Uterus (tissue), 3 donors: ENCODE measurements at regions not wholly inside any gene's neighbourhood (a gene's known extent, or its start where the extent isn't known, plus 50 kb on each side); places are given as distances from the start of the nearest gene placed in this dataset.

Source experiments
- DNase-seq, 2 donors: peaks; one replicate each; pipeline ENCODE4 v3.0.0-alpha.2; 2019 to 2020
- H3K27ac ChIP-seq, 2 donors: fragments of 200-600 bp; sonication (generic); 1 replicate in 1 of 2; 2 replicates in 1 of 2; pipeline ENCODE4 v1.5.1; 2016 to 2018
- H3K27me3 ChIP-seq, 2 donors: fragments of 200-600 bp; sonication (generic); one replicate each; pipeline ENCODE4 v1.5.1; 2018 to 2019; ENCODE audit warnings: control low read depth in 1 of 2
- H3K36me3 ChIP-seq, 2 donors: fragments of 200-600 bp; sonication (generic); one replicate each; pipeline ENCODE4 v1.5.1; 2019; ENCODE audit warnings: control low read depth in 1 of 2
- H3K4me1 ChIP-seq, 2 donors: fragments of 200-600 bp; sonication (generic); one replicate each; pipeline ENCODE4 v1.5.1; 2018 to 2019; ENCODE audit warnings: control low read depth in 1 of 2
- H3K4me3 ChIP-seq, 2 donors: fragments of 200-600 bp; sonication (generic); 1 replicate in 1 of 2; 2 replicates in 1 of 2; pipeline ENCODE4 v1.5.1; 2018 to 2019; ENCODE audit warnings: mild to moderate bottlenecking in 1 of 2
- H3K9me3 ChIP-seq, 2 donors: fragments of 200-600 bp; sonication (generic); one replicate each; pipeline ENCODE4 v1.5.1; 2019; ENCODE audit warnings: control low read depth in 1 of 2
- CTCF ChIP-seq, 4 experiments: fragments of 200-600 bp in 2 of 4; fragments of 450-650 bp in 2 of 4; sonication (generic) in 2 of 4; IDR thresholded peaks; one replicate each; pipeline ENCODE4 v1.5.1; 2016 to 2019; ENCODE audit warnings: antibody characterized with exemption in 4 of 4, mild to moderate bottlenecking in 2 of 4, moderate library complexity in 1 of 4
- POLR2A ChIP-seq, 2 donors: fragments of 450-650 bp; IDR thresholded peaks; one replicate each; pipeline ENCODE4 v1.6.1; 2016; ENCODE audit warnings: antibody characterized with exemption in 2 of 2, mild to moderate bottlenecking in 1 of 2, moderate library complexity in 1 of 2
- intact Hi-C: fragments of 100-400 bp; cut with DNase I; formaldehyde crosslinking; loops from one replicate; pipeline ENCODE4 v1.15.1; 2023; ENCODE audit warnings: low total_unique reads
- donor health status: DM: yes; HTN: yes; CAD: no.

- no peaks in the 10 kb centered on the region for H3K27me3 ChIP-seq
- no peak for DNase-seq
- H3K27ac ChIP-seq: no peak overlapping the region
- no peaks in the 10 kb centered on the region for H3K4me1 ChIP-seq
- no peak for TF ChIP-seq POLR2A (IDR thresholded peaks at IDR 0.05)
- no peak for TF ChIP-seq CTCF (IDR thresholded peaks at IDR 0.05)
- intact Hi-C loops: no loop called here
- no peaks in the 10 kb centered on the region for H3K36me3 ChIP-seq
- H3K9me3 ChIP-seq: no peaks in the 10 kb centered on the region
- no peak overlapping the region for H3K4me3 ChIP-seq
Measured at GRCh38 chr1:209222826-209223225, 360.7 kb upstream of the CAMK1G start.

GRCh38 chr1:209223791-209224190 is 359.7 kb upstream of the CAMK1G start:
- intact Hi-C loops: no loop called here
- no peak overlapping the region for H3K27ac ChIP-seq
- H3K27me3 ChIP-seq: no peaks in the 10 kb centered on the region
- TF ChIP-seq POLR2A (IDR thresholded peaks at IDR 0.05) (no peak), CTCF (IDR thresholded peaks at IDR 0.05) (no peak)
- DNase-seq: no peak
- H3K9me3 ChIP-seq: no peaks in the 10 kb centered on the region
- H3K36me3 ChIP-seq: no peaks in the 10 kb centered on the region
- H3K4me3 ChIP-seq: no peak overlapping the region
- no peaks in the 10 kb centered on the region for H3K4me1 ChIP-seq

- H3K4me1 ChIP-seq: no peaks in the 10 kb centered on the region
- H3K27ac ChIP-seq: no peak overlapping the region
- DNase-seq: no peak
- no peaks in the 10 kb centered on the region for H3K36me3 ChIP-seq
- no peak for TF ChIP-seq CTCF (IDR thresholded peaks at IDR 0.05)
- TF ChIP-seq POLR2A (IDR thresholded peaks at IDR 0.05): no peak
- no peaks in the 10 kb centered on the region for H3K27me3 ChIP-seq
- H3K4me3 ChIP-seq: no peak overlapping the region
- no peaks in the 10 kb centered on the region for H3K9me3 ChIP-seq
- intact Hi-C loops: no loop called here
Measured at GRCh38 chr1:209224886-209225285, 358.6 kb upstream of the CAMK1G start.

- no peaks in the 10 kb centered on the region for H3K27me3 ChIP-seq
- H3K27ac ChIP-seq: no peak overlapping the region
- no peaks in the 10 kb centered on the region for H3K9me3 ChIP-seq
- TF ChIP-seq CTCF (IDR thresholded peaks at IDR 0.05): no peak
- no peak for TF ChIP-seq POLR2A (IDR thresholded peaks at IDR 0.05)
- H3K36me3 ChIP-seq: no peaks in the 10 kb centered on the region
- no peaks in the 10 kb centered on the region for H3K4me1 ChIP-seq
- DNase-seq: no peak
- intact Hi-C loops: no loop called here
- no peak overlapping the region for H3K4me3 ChIP-seq
Measured at GRCh38 chr1:209227171-209227570, 356.3 kb upstream of the CAMK1G start.

GRCh38 chr1:209227941-209228340 is 355.6 kb upstream of the CAMK1G start:
- Histone ChIP-seq H3K4me1 (no peaks in the 10 kb centered on the region), H3K9me3 (no peaks in the 10 kb centered on the region), H3K27ac (no peak overlapping the region), H3K36me3 (no peaks in the 10 kb centered on the region), H3K27me3 (no peaks in the 10 kb centered on the region), H3K4me3 (no peak overlapping the region)
- DNase-seq: no peak
- intact Hi-C loops: no loop called here
- TF ChIP-seq CTCF (IDR thresholded peaks at IDR 0.05): no peak
- no peak for TF ChIP-seq POLR2A (IDR thresholded peaks at IDR 0.05)
